Effector CD8-positive, alpha-beta T cell (primary cell): ENCODE measurements at regions not wholly inside any gene's neighbourhood (a gene's known extent, or its start where the extent isn't known, plus 50 kb on each side); places are given as distances from the start of the nearest gene placed in this dataset.

Experiments used
- DNase-seq: peaks from one replicate; lab custom pipeline; 2025; lab: John Stamatoyannopoulos, UW

DNA sequence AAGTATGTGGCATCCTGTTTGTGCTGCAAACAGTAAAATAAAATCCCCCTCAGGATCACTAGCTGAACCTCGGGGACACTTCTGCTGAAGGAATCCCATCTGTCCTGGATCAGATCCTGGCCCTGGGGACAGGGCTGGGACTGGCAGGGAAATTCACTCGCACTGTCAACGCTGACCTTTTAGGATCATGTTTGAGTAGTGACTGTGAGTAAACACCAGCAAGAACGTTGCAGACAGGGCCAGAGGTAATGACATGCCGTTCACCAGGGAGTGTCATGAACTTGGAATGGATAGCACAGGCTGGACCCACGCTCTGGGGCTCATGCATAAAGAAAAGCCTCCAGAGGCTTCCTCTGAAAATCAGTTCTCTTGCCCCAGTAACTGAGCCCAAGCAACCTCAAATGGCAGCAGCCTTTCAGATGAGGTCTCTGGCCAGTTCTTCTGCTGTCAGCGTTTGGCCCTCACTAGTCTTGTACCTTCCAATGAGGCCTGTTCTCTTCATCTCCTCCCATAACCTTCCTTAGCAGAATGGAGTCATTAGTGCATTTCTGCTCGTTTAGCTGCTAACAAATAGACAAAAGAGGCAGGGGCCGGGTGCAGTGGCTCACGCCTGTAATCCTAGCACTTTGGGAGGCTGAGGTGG, 51.0 kb upstream of the BARX2 start:
- DNase-seq = no peak

DNA sequence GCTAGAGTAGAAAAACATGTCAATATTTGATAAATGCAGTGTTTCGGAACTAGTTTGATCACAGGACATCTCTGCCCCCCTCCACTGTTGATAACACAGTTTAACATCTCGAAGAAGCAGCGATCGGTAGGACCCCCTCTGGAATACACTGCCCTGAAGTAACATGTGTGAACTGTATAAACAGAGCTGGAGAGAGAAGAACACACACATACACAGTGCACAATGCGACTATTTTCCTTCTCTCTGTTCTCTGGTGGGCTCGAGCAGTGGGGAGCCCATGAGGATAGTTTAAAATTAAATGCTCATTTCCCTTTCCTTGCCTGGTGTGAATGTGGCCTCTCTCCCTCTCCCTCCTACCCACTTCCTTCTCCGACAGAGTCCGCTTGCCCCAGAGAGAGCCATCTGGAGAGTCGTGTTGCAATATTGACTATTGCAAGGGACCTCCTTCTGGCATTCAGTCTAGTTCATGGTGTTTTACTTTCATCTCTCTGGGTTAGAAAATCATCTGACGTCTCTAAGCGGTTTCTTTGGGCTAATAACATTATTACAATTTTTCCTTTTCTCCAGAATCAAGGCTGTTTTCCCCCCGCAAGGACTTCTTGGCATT, 51.6 kb upstream of the BARX2 start:
- no peak for DNase-seq

DNA sequence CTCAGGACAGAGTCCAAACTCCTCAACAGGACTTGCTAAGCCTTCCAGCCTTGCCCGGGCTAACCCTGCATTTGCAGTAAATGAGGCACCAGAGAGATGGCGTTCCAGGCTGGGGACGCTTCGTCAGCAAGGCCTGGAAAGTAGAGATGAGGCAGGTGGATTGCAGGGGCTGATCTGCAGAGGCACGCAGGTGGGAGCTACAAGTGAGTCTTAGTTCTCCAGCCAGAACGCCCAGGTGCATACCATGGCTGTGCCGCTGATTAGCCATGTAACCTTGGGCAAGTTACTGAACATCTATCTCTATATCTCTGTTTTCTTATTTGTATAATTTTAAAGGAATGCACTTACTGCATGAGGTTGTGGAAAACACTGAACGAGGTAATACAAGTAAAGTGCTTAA, 52.7 kb upstream of the BARX2 start:
- DNase-seq = no peak

DNA sequence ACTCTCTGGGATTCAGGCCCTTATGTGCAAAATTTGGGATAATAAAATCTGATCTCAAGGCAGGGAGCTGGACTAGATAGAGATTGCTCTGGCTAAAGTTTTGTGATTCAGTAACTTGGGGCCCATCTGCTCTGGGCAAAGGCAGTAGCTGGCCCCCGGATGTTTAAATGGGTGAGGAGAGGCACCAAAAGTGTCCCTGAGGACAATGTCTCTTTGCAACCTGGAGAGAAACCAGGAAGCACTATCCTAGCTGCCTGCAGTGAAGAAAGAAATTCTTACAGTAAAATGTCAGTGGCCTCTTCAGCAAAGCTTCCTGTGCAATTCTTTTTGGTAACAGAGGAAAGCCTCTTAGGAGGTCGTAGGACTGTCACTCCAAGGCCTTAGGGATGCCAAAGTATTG, 54.6 kb upstream of the BARX2 start:
- DNase-seq = no peak

DNA sequence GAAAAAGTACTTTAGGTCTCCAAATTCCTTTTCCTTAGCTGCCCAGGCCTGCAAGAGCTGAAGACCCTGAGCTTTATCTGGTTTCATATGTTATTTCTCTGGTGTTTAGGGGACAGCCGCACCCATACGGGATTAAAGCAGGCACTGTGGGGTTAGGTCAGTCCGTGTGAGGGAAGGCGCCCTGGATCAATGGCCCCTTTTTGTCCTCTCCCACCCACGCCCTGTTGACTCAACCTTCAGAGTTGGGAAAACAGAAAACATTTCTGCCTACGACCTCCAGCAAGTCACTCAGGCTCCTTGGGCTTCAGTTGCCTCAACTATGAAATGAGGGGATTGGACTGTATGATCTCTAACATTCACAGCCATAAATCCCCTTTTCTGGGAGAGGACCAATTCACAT, 55.2 kb upstream of the BARX2 start:
- DNase-seq = no peak

DNA sequence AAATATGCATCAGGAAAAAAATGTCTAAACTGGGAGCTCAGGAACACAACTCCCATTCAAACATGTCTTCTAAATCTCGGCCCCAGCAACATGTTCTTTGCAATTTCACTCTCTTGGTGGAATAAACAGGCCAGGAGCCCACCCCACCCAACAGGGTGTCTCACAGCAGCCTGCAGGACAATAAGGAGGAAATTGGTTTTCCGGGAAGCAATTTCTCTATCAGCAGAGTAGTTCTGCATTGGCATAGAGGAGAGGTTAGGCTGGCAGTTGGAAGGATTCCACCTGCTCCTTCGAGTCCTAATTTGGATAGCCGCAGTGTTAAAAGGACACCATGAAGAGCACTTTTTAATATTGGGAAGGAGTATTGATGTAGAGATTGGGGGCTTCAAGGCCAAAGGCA, 55.9 kb upstream of the BARX2 start:
- DNase-seq = no peak

DNA sequence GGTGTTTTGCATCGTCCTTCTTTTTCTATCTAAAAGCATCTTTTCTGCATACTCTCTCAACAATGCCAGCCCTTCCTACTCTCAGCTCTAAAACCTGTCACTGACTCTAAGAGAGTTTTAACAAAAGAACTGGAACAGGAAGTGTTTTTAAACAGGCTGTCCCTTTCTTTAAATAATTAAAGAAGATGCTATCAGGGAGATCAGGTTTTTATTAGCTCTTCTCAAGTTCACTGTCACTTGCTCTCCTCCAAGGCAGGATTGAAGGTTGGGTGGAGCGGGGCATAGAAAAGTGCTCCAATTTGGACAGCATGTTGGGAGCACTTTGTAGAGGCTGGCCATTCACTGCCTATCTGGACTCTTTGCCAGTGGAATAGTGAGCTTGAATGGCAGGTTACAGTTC, 56.4 kb upstream of the BARX2 start:
- no peak for DNase-seq

DNA sequence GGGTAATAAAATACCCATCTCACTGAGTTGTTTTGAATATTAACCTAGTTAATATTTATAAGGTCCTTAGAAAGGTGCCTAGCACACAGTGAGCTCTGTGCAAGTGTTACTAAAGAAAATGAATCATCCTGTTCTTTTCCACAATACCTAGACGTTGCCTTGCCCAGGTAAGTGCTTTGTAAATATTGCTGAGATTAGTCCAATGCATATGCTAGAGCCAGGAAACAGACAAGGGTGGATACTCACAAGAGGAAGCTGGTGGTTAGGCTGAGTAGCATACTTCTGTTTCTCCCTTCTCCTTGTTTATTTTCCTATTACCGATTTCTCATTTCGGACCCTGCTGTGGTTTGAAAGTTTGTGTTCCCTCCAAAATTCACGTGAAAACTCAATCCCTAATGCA, 58.1 kb upstream of the BARX2 start:
- no peak for DNase-seq

DNA sequence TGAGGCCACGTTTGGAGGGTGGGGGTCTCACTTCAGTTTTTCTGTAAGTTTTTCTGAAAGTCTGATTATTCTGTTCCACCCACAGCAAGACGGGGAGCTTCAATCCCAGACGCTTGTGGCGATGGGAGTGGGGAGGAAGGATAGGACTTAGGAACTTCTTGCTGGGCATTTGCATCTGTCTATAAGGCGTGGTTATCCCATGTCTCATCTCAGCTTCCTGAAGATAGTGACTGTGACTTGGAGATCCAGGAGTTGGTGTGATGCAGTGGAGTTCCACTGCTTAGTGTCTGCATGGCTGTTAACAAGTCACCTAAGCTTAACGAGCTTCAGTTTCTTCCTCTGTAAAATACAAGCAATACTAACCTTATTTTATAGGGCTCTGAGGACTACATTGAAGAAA, 58.9 kb upstream of the BARX2 start:
- no peak for DNase-seq

DNA sequence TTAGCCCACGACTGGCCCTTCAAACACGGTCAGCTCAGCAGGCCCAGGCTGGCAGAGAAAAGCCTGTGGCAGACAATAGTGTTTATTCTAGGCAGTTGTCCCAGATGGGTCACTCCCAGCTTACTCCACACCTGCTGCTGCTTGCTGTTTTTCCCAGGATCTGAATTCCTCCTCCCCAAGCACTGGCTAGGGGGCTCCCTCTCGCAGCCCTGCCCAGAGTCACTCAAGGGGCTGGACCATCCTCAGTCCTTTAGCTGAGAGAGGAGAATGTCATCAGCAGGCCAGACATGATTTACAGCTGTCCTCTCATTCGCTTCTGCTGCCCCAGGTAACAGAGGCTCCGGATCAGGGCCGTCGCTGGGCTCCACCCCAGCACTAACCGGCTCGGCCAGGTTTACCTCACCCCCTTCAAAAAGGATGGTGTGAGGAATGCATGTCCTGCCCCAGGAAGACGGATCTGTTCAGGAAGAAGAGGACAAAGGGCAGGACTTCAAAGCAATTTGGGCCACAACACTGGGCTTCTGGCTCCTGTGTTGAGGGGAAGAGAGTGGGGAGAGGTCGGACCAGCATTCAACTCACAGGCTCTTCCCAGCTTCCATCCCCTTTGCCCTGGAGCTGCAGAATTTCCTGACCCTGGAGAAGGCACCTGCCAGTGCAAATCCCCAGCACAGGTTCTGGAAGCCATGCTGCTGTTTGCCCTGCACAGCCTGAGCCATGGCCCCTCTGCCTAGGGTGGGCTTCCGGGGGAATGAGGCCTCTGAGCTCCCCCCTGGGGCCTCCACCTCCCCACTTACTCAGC, 59.7 kb upstream of the BARX2 start:
- DNase-seq = no peak

DNA sequence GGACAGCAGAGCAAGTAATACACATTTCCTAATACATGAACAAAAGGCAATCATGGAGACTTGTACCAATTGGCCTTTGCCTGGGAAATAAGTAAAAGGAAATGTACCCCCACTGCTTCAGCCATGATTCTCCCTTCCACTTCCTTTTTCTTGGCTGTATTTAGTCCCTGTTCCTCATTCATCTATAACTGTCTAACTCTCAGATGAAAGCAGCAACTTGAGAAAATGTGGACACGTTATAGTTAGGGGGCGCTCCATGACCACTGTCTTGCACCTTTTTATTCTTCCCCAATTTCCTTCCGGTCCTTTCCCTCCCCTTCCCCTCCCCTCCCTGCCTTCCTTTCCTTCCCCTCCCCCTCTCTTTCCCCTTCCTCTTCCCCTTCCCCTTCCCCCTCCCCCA, 61.3 kb upstream of the BARX2 start:
- no peak for DNase-seq

DNA sequence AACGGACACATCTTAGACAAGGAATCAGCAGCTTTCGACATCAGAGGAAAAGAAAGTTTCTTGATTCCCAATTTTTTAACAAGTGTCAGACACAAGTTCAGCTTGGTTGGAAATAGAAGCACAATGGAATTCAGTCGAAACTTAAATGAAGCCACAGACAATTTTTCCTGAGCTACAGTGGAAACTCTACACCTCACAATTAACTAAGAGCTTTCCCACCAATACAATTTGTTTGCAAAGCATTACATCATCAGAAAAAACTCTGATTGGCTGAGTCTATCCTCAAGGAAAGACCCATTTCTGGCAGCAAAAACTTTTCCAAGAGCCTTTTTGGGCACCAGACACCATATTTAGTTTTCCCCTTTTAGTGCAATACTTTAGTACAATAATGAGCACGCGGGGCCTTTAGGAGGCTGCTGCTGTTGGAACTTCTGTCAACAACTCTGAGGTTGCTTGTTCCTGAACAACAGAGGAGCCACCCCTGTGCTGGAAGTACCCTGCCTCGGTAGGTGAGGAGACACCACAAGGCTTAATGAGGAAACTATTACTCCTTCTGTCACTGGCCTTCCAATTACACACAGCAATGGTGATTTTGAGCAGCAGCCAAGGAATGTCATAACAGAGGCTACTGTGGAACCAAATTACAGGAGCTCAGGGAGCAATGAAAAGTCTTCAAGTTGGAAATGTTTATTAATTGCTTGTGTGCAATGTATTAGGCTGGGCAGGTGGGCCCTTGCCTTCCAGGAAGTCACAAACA, 61.9 kb upstream of the BARX2 start:
- DNase-seq = no peak

DNA sequence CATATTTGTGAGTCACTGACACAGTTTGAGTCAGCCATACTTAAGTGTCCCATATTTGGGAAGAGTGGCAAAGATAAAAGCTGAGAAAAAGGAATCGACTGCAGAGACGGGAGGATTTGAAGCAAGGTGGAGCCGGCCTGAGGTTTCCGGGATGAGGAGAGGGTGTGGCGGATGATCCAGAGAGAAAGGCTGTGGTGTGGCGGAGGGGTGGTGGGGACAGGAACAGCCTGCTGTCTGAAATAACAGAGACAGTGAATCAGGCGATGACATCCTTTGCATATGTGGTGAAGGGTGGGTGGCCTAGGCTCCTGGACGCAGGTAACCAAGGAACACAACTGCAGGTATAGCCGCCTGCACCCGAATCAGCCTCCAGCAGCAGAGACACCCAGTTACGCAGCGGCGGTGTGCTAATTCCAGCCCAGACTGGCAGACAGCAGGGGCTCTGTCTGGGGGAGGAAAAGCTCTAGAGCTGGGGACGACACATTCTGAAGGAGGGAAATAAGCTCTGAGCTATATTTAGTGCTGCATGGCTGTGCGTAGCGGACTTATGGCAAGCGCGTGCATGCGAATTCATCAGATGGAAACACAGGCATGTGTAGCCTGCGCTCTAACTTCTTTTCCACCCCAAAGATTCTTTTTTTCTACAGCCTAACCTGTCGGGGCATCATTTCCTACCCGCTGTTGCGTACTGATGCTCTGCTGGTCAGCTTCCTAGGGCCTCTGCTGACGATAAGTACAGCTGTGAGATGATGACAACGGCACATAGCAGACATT, 62.7 kb upstream of the BARX2 start:
- DNase-seq = no peak

DNA sequence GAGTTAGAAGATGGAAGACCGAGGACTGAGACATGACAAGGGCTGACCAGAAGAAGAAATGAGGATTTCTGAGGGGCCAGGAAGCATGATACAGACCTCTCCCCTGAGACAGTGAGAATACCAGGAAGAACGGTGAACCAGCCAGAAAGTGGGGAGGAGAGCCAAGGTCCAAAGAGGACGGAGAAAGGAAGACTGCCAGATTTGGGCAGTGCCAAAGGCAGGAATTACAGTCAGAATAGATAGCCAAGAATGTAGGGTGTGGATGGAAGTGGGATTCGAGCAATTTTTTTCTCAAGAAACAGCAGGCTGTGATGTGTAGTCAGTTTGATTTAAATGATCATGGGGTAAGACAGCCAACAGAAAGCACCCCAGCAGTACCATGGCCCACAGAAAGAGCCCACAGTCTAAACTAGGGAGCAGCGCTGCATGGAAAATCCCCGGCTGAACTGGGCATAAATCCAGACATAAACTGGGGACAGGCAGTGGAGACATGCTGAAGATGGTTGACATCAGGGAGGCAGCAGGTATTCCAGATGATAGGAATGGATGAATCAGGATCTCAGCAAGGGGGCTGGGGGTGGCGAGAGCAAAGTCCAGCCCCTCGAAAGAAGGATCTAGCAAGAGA, 67.3 kb upstream of the BARX2 start:
- no peak for DNase-seq

DNA sequence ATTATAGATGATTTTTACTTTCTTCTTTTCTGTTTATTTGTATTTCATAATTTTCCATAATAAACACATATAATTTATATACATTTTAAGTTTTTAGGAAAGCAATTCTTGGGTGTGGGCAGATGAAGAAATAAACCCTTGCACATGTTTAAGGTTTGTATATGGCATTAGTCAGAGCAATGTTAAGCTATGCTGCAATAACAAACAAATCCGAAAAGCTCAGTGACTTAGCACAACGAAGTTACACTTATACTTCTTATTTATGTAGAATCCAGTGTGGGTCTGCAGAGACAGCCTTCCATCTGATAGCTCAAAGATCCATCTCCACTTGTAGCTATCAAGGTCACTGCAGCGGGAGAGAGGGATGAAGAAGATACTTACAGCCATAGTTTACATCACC, 68.5 kb upstream of the BARX2 start:
- DNase-seq = no peak

DNA sequence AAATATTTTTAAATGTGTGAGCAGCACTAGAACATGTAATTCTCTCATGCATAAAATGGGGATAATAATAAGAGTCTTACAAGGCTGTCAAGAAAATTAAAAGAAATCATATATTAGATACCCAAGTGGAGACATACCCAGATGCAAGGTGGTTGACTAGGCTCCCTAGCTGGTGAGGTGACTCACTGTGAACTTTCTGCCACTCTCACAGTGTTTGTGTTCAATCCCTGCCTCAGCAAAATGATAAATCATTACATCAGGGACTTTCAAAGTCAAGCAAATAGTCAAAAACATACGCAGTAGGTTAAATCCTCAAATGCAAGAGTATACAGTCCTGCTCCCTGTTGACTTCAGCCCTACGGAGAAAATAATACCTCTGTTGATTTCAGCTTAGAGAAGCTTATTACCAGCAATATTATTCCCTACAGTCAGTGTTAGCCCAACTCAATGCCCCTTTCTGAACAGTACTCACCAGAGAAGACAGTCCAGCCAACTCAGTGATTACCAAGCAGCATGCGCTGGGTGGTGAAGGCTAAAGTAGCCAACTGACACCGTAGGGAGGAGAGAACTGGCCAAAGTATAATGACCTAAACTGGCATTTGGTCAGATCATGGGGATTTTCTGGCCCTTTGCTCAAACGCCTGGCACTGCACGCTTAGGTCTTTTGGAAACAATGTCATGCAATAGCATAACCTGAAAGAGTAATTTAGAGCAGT, 73.1 kb upstream of the BARX2 start:
- DNase-seq = no peak

DNA sequence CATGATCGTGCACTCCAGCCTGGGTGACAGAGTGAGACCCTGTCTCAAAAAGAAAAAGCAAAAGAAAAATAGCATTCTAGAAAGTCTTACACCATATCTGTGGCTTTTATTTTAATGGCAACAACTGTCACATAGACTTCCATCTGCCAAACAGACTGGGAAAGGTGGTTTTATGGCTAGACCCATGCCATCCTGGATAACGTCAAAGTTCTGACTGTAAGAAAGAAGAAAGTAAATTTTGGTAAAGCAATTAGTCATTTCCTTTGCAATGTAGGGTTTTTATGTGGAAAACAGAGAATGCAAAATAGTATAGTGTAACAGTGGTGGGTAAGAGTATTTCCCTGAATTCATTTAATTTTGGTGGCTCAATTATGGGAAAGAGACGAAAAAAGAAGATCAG, 75.5 kb upstream of the BARX2 start:
- no peak for DNase-seq

DNA sequence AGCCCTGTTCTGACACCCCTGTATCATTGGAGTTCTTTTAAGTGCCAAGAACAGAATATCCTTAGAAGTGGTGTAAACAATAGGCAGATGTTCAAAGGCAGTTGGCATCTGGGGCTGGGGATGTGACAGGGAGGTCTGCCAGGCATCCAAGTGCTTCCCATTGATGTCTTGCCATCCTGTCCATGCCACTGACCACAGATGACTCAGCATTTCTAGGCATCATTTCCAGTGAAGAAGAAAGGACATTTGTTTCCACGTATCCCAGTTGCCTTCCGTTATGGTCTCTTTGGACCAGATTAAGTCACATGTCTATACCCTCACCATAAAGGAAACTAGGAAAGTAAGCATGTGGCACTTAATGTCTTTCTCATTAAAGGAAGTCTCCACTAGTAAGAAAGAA, 76.7 kb upstream of the BARX2 start:
- DNase-seq = no peak

DNA sequence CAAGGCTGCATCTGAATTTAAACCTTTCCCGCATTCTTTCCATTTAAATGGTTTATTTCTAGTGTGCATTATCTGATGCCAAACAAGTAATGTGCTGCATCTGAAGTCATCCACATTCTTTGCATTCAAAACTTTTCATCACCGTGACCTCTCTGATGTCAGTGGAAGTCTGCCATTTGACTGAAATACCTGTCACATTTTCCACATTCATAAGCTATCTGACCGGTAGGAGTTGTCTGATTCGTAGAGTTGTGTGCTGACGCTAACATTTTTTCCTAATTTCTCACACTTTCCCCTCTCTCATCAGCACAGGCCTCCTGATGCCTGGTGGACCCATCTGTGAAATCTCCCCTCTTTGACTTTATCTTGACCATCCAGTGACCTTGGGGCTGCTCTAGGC, 79.9 kb upstream of the BARX2 start:
- no peak for DNase-seq

DNA sequence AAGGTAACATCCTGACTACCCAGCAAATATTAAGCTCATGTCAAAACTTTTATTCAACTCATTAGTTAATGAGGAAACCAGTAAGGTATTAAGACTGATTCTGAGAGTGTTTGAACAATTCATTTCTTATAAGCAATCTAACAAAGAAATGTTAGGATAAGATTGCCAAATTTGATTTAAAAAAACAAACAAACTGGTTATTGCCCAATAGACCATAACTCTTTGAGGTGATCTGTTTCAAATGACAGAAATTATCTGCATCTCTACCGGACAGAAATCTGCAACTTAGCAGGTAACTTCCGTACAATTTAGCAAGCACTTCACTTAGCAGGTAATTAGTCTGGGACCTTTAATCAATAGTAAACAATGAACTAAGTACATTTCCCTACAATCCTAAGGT, 82.9 kb upstream of the BARX2 start:
- no peak for DNase-seq

DNA sequence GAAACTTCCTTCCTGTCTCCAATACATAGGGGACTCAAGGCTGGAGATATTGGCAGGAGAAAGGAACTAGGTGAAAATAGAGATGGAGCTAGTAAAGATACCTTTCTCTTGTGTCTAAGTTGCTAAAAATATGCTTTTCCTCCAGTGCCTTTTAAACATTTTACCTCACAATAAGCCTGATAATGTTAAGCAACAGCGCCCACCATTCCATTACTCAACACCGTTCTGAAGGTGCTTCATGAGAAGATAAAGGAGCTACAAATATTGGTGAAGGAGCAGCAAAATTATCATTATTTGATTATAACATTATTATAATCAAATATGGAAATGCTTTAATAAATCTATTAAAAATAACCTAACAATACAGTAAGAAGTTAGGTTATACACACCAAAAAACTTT, 83.6 kb upstream of the BARX2 start:
- DNase-seq = no peak
